WI38 (cell line): ENCODE measurements at regions not wholly inside any gene's neighbourhood (a gene's known extent, or its start where the extent isn't known, plus 50 kb on each side); places are given as distances from the start of the nearest gene placed in this dataset.

Experiments
- H3K4me3 ChIP-seq: 2 replicates; pipeline ENCODE4 v1.5.1; 2011; ENCODE audit warnings: low read depth, mild to moderate bottlenecking, control low read depth, low read length
- TF ChIP-seq, protein P1 (sequence below): IDR thresholded peaks from 2 replicates; pipeline ENCODE4 v1.5.1; 2012; ENCODE audit warnings: low read depth, mild to moderate bottlenecking, control low read depth, low read length

- H3K4me3 ChIP-seq = no peak overlapping the region
- TF ChIP-seq, protein P1, sequence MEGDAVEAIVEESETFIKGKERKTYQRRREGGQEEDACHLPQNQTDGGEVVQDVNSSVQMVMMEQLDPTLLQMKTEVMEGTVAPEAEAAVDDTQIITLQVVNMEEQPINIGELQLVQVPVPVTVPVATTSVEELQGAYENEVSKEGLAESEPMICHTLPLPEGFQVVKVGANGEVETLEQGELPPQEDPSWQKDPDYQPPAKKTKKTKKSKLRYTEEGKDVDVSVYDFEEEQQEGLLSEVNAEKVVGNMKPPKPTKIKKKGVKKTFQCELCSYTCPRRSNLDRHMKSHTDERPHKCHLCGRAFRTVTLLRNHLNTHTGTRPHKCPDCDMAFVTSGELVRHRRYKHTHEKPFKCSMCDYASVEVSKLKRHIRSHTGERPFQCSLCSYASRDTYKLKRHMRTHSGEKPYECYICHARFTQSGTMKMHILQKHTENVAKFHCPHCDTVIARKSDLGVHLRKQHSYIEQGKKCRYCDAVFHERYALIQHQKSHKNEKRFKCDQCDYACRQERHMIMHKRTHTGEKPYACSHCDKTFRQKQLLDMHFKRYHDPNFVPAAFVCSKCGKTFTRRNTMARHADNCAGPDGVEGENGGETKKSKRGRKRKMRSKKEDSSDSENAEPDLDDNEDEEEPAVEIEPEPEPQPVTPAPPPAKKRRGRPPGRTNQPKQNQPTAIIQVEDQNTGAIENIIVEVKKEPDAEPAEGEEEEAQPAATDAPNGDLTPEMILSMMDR = no peak
Observed at GRCh38 chr2:41966920-41967319, 80.9 kb upstream of the PKDCC start.

DNA sequence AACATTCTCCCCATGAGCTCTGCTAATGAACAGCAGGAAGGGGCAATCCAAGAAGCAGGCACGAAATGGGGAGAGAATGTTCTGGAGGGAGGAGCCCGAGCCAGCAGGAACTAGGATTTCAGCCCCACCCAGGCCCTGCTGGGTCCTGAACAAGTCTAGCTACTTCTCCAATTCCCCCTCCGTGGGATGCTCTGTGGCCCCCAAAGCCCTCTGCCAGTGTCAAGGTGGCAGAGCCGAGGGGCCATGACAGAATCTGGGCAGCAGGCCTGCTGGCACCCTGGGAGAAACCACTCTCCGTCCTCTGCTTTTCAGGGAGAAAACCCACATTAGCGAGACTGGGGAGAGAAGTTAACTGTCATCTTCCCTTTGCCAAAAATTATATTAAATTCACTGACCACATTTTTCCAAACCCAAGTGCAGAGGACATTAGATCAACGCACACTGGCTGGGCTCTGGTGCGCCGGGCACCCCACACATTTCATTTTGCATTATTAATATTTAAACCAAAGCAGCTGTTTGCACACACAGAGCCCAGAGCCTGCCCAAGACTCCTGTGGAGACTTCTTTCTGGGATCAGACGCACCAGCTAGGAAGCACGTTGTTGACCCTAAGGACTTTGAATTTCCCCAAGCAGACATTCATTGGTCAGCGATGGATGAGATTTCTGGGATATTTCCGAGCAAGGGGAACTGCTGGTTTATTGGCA lies 80.2 kb upstream of the PKDCC start:
- H3K4me3 ChIP-seq = no peak overlapping the region
- TF ChIP-seq, protein P1 = no peak

- H3K4me3 ChIP-seq = no peak overlapping the region
- TF ChIP-seq, protein P1 = no peak
Observed at GRCh38 chr2:41968182-41968578, 79.6 kb upstream of the PKDCC start.

DNA sequence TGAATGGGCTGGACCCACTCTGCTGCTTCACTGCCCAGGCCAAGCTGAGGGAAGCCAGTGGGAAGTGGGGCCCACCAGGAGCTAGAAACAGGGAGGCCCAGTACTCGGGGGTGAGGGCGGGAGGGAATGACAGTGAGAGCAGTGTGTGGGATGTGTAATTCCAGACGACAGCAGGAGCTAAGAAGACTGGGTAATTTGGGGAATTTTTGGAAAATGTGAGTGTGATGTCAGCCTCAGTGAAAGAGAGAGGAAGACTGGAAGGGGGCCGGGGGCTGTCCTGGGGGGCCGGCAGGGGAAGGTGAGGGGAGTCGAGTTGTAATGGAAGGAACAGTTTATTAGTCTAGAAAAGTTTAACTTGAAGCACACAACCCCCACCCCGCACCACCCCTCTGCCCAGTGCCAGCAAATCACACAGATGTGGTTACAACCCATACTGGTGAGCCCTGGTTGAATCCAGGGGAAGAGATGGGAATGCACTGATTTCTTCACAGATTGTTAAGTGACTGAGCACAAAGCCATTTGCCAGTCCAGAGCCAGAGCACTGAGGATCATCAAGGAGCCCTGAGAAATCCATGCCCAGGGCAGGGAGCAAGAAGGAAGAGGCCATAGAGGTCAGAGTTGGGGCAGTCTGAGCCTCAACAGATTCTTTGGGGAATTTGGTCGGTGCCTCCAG lies 76.7 kb upstream of the PKDCC start:
- H3K4me3 ChIP-seq = no peak overlapping the region
- TF ChIP-seq, protein P1 = no peak

DNA sequence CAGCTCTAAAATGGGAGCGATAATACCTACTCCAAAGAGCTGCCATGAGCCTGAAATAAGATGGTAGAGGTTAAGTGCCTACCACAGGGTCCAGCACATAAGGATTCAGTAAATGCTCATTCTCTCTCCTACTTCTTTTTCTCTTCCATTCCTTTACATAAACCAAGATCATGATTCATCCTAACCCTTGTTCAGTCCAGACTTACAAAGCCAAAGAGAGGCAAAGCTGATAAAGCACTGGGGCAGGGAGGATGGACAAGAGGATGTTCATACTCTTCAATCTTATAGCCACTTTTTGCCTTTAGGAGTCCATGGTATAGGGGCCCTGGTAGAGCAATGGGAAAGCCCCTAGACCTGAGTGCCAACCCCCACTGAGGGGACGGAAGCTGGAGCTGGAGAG lies 75.6 kb upstream of the PKDCC start:
- TF ChIP-seq, protein P1 = no peak
- H3K4me3 ChIP-seq = no peak overlapping the region

GRCh38 chr2:41972819-41973218 lies 75.0 kb upstream of the PKDCC start:
- no peak overlapping the region for H3K4me3 ChIP-seq
- TF ChIP-seq, protein P1 = no peak

DNA sequence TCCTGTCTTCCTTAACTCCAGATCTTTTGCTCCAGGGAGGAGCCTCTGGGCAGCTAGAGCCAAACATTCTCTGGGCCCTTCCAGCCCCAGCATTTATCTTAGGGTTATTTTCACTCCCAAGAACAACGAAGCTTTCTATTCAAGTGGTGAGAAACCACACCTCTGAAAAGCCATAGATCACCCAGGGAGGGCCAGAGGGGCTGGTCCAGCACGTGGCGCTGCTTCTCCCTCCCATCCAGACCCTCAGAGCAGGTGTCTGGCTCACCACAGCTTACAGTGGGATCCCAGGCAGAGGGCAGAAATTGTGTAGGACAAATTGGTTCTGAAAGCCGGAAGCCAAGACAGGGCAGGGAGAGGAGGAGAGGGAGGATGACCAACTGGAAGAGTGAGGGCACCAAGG lies 74.0 kb upstream of the PKDCC start:
- no peak overlapping the region for H3K4me3 ChIP-seq
- TF ChIP-seq, protein P1 = no peak
